Effector memory CD4-positive, alpha-beta T cell (primary cell): ENCODE measurements at regions not wholly inside any gene's neighbourhood (a gene's known extent, or its start where the extent isn't known, plus 50 kb on each side); places are given as distances from the start of the nearest gene placed in this dataset.
"Not testable (repeated sequence)": the region's sequence is repeated elsewhere in the genome, so short reads cannot be mapped to it uniquely, and the experiment has no call there.

Source experiments
- DNase-seq, 3 donors: peaks; one replicate each; pipeline ENCODE4 v3.0.0-alpha.2; 2020
- H3K27ac ChIP-seq: 2 replicates; pipeline ENCODE4 v1.7.0; 2013; ENCODE audit warnings: mild to moderate bottlenecking, low read length, moderate library complexity; ENCODE audit not compliant: insufficient read depth, poor library complexity, severe bottlenecking
- H3K27me3 ChIP-seq: replicated peaks from 2 replicates; pipeline ENCODE4 v1.7.0; 2013; ENCODE audit warnings: mild to moderate bottlenecking, low read length; ENCODE audit not compliant: insufficient read depth, control insufficient read depth, poor library complexity, severe bottlenecking
- H3K36me3 ChIP-seq: 2 replicates; pipeline ENCODE4 v1.7.0; 2013; ENCODE audit warnings: mild to moderate bottlenecking, low read length, moderate library complexity; ENCODE audit not compliant: control insufficient read depth, insufficient read depth
- H3K4me1 ChIP-seq: 2 replicates; pipeline ENCODE4 v1.7.0; 2013; ENCODE audit warnings: low read length, mild to moderate bottlenecking; ENCODE audit not compliant: control insufficient read depth, insufficient read depth, poor library complexity, severe bottlenecking
- H3K4me3 ChIP-seq: 2 replicates; pipeline ENCODE4 v1.7.0; 2013; ENCODE audit warnings: low read length, low read depth, mild to moderate bottlenecking; ENCODE audit not compliant: insufficient read depth, poor library complexity, severe bottlenecking
- H3K9me3 ChIP-seq: 2 replicates; pipeline ENCODE4 v1.7.0; 2013; ENCODE audit warnings: mild to moderate bottlenecking, low read length, moderate library complexity; ENCODE audit not compliant: control insufficient read depth

- no peak overlapping the region for H3K4me3 ChIP-seq
- no peak overlapping the region for H3K27ac ChIP-seq
- H3K4me1 ChIP-seq: no peaks in the 10 kb centered on the region
- no peaks in the 10 kb centered on the region for H3K36me3 ChIP-seq
- H3K27me3 ChIP-seq: no peaks in the 10 kb centered on the region
- no peak for DNase-seq
- no peaks in the 10 kb centered on the region for H3K9me3 ChIP-seq
These were observed 133.3 kb downstream of the ARL4A start for GRCh38 chr7:12820777-12821176.

- Histone ChIP-seq H3K4me3 (no peak overlapping the region), H3K9me3 (no peaks in the 10 kb centered on the region), H3K27ac (no peak overlapping the region), H3K4me1 (no peaks in the 10 kb centered on the region), H3K36me3 (no peaks in the 10 kb centered on the region), H3K27me3 (no peaks in the 10 kb centered on the region)
- no peak for DNase-seq
These were observed 134.3 kb downstream of the ARL4A start for GRCh38 chr7:12821746-12822145.

GRCh38 chr7:12826079-12826478 is 138.6 kb downstream of the ARL4A start:
- H3K36me3 ChIP-seq: no peaks in the 10 kb centered on the region
- no peaks in the 10 kb centered on the region for H3K27me3 ChIP-seq
- no peak for DNase-seq
- H3K9me3 ChIP-seq: no peaks in the 10 kb centered on the region
- H3K4me3 ChIP-seq: no peak overlapping the region
- H3K4me1 ChIP-seq: no peaks in the 10 kb centered on the region
- H3K27ac ChIP-seq: no peak overlapping the region

- Histone ChIP-seq H3K9me3 (no peaks in the 10 kb centered on the region), H3K27me3 (no peaks in the 10 kb centered on the region)
- no peak for DNase-seq
These were observed 139.9 kb downstream of the ARL4A start for GRCh38 chr7:12827219-12827821.

GRCh38 chr7:12827920-12828319 is 140.5 kb downstream of the ARL4A start:
- Histone ChIP-seq H3K36me3 (no peaks in the 10 kb centered on the region), H3K4me1 (no peaks in the 10 kb centered on the region), H3K27ac (no peak overlapping the region), H3K27me3 (no peaks in the 10 kb centered on the region), H3K4me3 (no peak overlapping the region), H3K9me3 (no peaks in the 10 kb centered on the region)
- DNase-seq: no peak

More at GRCh38 chr7:12827219-12827821, 139.9 kb downstream of the ARL4A start:
- no peaks in the 10 kb centered on the region for H3K4me1 ChIP-seq
- no peaks in the 10 kb centered on the region for H3K36me3 ChIP-seq
- no peak overlapping the region for H3K27ac ChIP-seq
- no peak overlapping the region for H3K4me3 ChIP-seq

- Histone ChIP-seq H3K27me3 (no peaks in the 10 kb centered on the region), H3K36me3 (no peaks in the 10 kb centered on the region), H3K9me3 (no peaks in the 10 kb centered on the region), H3K4me1 (no peaks in the 10 kb centered on the region), H3K4me3 (no peak overlapping the region), H3K27ac (no peak overlapping the region)
- DNase-seq: no peak
These were observed 143.6 kb downstream of the ARL4A start for GRCh38 chr7:12831024-12831423.

- Histone ChIP-seq H3K36me3 (no peaks in the 10 kb centered on the region), H3K4me1 (no peaks in the 10 kb centered on the region), H3K9me3 (no peaks in the 10 kb centered on the region), H3K27ac (no peak overlapping the region), H3K4me3 (no peak overlapping the region), H3K27me3 (no peaks in the 10 kb centered on the region)
- no peak for DNase-seq
These were observed 146.4 kb downstream of the ARL4A start for GRCh38 chr7:12833829-12834228.

- no peak overlapping the region for H3K4me3 ChIP-seq
- H3K36me3 ChIP-seq: no peaks in the 10 kb centered on the region
- H3K27me3 ChIP-seq: no peaks in the 10 kb centered on the region
- no peaks in the 10 kb centered on the region for H3K4me1 ChIP-seq
- no peaks in the 10 kb centered on the region for H3K9me3 ChIP-seq
- no peak for DNase-seq
- no peak overlapping the region for H3K27ac ChIP-seq
These were observed 147.3 kb downstream of the ARL4A start for GRCh38 chr7:12834782-12835181.

- no peak for DNase-seq
- H3K27me3 ChIP-seq: no peaks in the 10 kb centered on the region
- no peak overlapping the region for H3K4me3 ChIP-seq
- H3K9me3 ChIP-seq: no peaks in the 10 kb centered on the region
- H3K36me3 ChIP-seq: no peaks in the 10 kb centered on the region
- H3K4me1 ChIP-seq: no peaks in the 10 kb centered on the region
- H3K27ac ChIP-seq: no peak overlapping the region
These were observed 152.2 kb downstream of the ARL4A start for GRCh38 chr7:12839508-12840153.

- H3K4me1 ChIP-seq, H3K27me3 ChIP-seq, H3K36me3 ChIP-seq, DNase-seq, H3K9me3 ChIP-seq, H3K27ac ChIP-seq, H3K4me3 ChIP-seq: not testable (repeated sequence)
These were observed 157.3 kb downstream of the ARL4A start for GRCh38 chr7:12844732-12845131.
